HepG2 (cell line): ENCODE measurements at regions not wholly inside any gene's neighbourhood (a gene's known extent, or its start where the extent isn't known, plus 50 kb on each side); places are given as distances from the start of the nearest gene placed in this dataset.

Experiments used
- ATAC-seq: fragments of 200-7000 bp; cut with Tn5 transposase; 3 replicates; pipeline ENCODE4 v1.9.1; 2020; ENCODE audit warnings: mild to moderate bottlenecking, moderate library complexity
- BruUV-seq: library from RNA; stranded (reverse); fragments of 400-500 nt; replicated peaks from 2 replicates; lab custom pipeline; 2021; lab: Mats Ljungman, UMichigan
- CTCF ChIA-PET: fragments of 300-600 bp; formaldehyde crosslinking; extraction: SDS; loops from one replicate; lab custom pipeline; 2021; ENCODE audit warnings: low total read pairs, inconsistent platforms, low intra/inter-chr PET ratio; lab: Yijun Ruan, JAX
- POLR2A ChIA-PET: fragments of 350-600 bp; sonication (Branson Sonifier 250); formaldehyde crosslinking; loops from one replicate; lab custom pipeline; 2020; ENCODE audit warnings: antibody characterized with exemption, inconsistent platforms; lab: Yijun Ruan, JAX
- DNase-seq: peaks from one replicate; pipeline ENCODE4 v3.0.0-alpha.2; 2015; ENCODE audit warnings: low spot score
- FAIRE-seq: peaks from 3 replicates; lab custom pipeline; 2011; peaks lifted over from hg19 to GRCh38; lab: Jason Lieb, UNC
- H2AFZ ChIP-seq: one replicate; pipeline ENCODE4 v1.6.1; 2011; ENCODE audit warnings: low read length, inconsistent platforms
- H3K27ac ChIP-seq: fragments of 300-600 bp; 3 replicates; pipeline ENCODE4 v1.8.0; 2011; ENCODE audit warnings: mixed run types, mild to moderate bottlenecking, mixed read lengths, low read length, inconsistent platforms; ENCODE audit not compliant: insufficient read depth; ENCODE audit errors: extremely low read length
- H3K27me3 ChIP-seq, 2 experiments: fragments of 200-600 bp in 1 of 2; 2 replicates in 1 of 2; 3 replicates in 1 of 2; pipeline versions ENCODE4 v1.6.0 to v1.8.0; 2011; ENCODE audit warnings: low read length in 2 of 2, mild to moderate bottlenecking in 2 of 2, moderate library complexity in 2 of 2, inconsistent platforms in 1 of 2; ENCODE audit not compliant: insufficient read depth in 2 of 2, control insufficient read depth in 1 of 2
- H3K36me3 ChIP-seq, 2 experiments: fragments of 200-600 bp in 1 of 2; replicated peaks in 1 of 2; 2 replicates in 1 of 2; 3 replicates in 1 of 2; pipeline versions ENCODE4 v1.5.1 to v1.8.0; 2011; ENCODE audit warnings: low read length in 2 of 2, inconsistent platforms in 1 of 2; ENCODE audit not compliant: insufficient read depth in 2 of 2, control insufficient read depth in 1 of 2
- H3K4me1 ChIP-seq: 2 replicates; pipeline ENCODE4 v1.5.1; 2012; ENCODE audit warnings: low read length, inconsistent platforms; ENCODE audit not compliant: insufficient read depth
- H3K4me2 ChIP-seq: 2 replicates; pipeline ENCODE4 v1.6.0; 2011; ENCODE audit warnings: low read depth, low read length, inconsistent platforms
- H3K4me3 ChIP-seq, 3 experiments: fragments of 200-600 bp in 1 of 3; sonication (generic), shearing (Covaris generic) in 1 of 3; replicated peaks in 1 of 3; 2 replicates each; pipeline ENCODE4 v1.5.1; 2011 to 2016; ENCODE audit warnings: low read length in 3 of 3, inconsistent platforms in 2 of 3, low read depth in 2 of 3, mild to moderate bottlenecking in 2 of 3, control low read depth in 1 of 3, mixed read lengths in 1 of 3; ENCODE audit not compliant: insufficient read depth in 1 of 3
- H3K79me2 ChIP-seq: one replicate; pipeline ENCODE4 v1.6.1; 2011; ENCODE audit warnings: low read length, inconsistent platforms; ENCODE audit not compliant: insufficient read depth
- H3K9ac ChIP-seq: 2 replicates; pipeline ENCODE4 v1.6.0; 2011; ENCODE audit warnings: mild to moderate bottlenecking, low read depth, low read length, inconsistent platforms; ENCODE audit not compliant: insufficient read depth
- H3K9me3 ChIP-seq: 2 replicates; pipeline ENCODE4 v1.5.1; 2012; ENCODE audit warnings: mild to moderate bottlenecking, low read length
- H4K20me1 ChIP-seq: 2 replicates; pipeline ENCODE4 v1.6.0; 2011; ENCODE audit warnings: inconsistent platforms, mild to moderate bottlenecking, low read length, moderate library complexity; ENCODE audit not compliant: insufficient read depth
- GMEB1 ChIP-seq: sonication (generic); formaldehyde crosslinking; IDR thresholded peaks from 2 replicates; pipeline ENCODE4 v1.5.1; 2020; ENCODE audit warnings: missing genetic modification reagents, mild to moderate bottlenecking, borderline replicate concordance
- GMEB2 ChIP-seq: IDR thresholded peaks from 2 replicates; pipeline ENCODE4 v1.6.1; 2016; ENCODE audit warnings: missing biosample characterization, missing genetic modification reagents, low read depth
- MAFG ChIP-seq: sonication (generic); formaldehyde crosslinking; IDR thresholded peaks from 2 replicates; pipeline ENCODE4 v1.5.1; 2020; ENCODE audit warnings: mild to moderate bottlenecking, missing genetic modification reagents
- MBNL3 ChIP-seq: fragments of 250-450 bp; sonication (Bioruptor Pico); conservative IDR thresholded peaks from 2 replicates; pipeline ENCODE4 v1.8.0; 2022; ENCODE audit warnings: mild to moderate bottlenecking, inconsistent platforms
- PRDM10 ChIP-seq: sonication (generic); formaldehyde crosslinking; IDR thresholded peaks from 2 replicates; pipeline ENCODE4 v1.4.0; 2020; ENCODE audit warnings: low read depth, missing genetic modification reagents
- PTBP1 ChIP-seq: fragments of 200-400 bp; formaldehyde crosslinking; IDR thresholded peaks from 2 replicates; pipeline ENCODE4 v1.6.1; 2018; ENCODE audit warnings: low read length, low read depth; ENCODE audit not compliant: poor library complexity, severe bottlenecking
- RFXAP ChIP-seq: sonication (generic); formaldehyde crosslinking; IDR thresholded peaks from 2 replicates; pipeline ENCODE4 v1.4.0; 2020; ENCODE audit warnings: missing genetic modification reagents, borderline replicate concordance
- SOX6 ChIP-seq, 2 experiments: fragments of 450-650 bp in 1 of 2; sonication (generic) in 1 of 2; formaldehyde crosslinking in 1 of 2; IDR thresholded peaks; 2 replicates each; pipeline versions ENCODE4 v1.4.0 to v1.6.1; 2017 to 2020; ENCODE audit warnings: antibody characterized with exemption in 1 of 2, mild to moderate bottlenecking in 1 of 2, missing genetic modification reagents in 1 of 2
- ZKSCAN5 ChIP-seq: sonication (generic); formaldehyde crosslinking; IDR thresholded peaks from 2 replicates; pipeline ENCODE4 v1.5.1; 2020; ENCODE audit warnings: mild to moderate bottlenecking, missing genetic modification reagents
- ZNF264 ChIP-seq: sonication (generic); formaldehyde crosslinking; IDR thresholded peaks from 2 replicates; pipeline ENCODE4 v1.4.0; 2020; ENCODE audit warnings: missing genetic modification reagents
- ZNF713 ChIP-seq: sonication (generic); formaldehyde crosslinking; IDR thresholded peaks from 2 replicates; pipeline ENCODE4 v1.4.0; 2020; ENCODE audit warnings: mild to moderate bottlenecking, missing genetic modification reagents
- ZNF776 ChIP-seq: sonication (generic); formaldehyde crosslinking; IDR thresholded peaks from 2 replicates; pipeline ENCODE4 v1.4.0; 2020; ENCODE audit warnings: mild to moderate bottlenecking, missing genetic modification reagents
- ZNF839 ChIP-seq: sonication (generic); formaldehyde crosslinking; IDR thresholded peaks from 2 replicates; pipeline ENCODE4 v1.4.0; 2020; ENCODE audit warnings: missing genetic modification reagents, mild to moderate bottlenecking, borderline replicate concordance
- ZNF879 ChIP-seq: sonication (generic); formaldehyde crosslinking; IDR thresholded peaks from 2 replicates; pipeline ENCODE4 v1.8.1; 2023; ENCODE audit warnings: missing genetic modification reagents
- WGBS: methylation state at CpG from one replicate; pipeline ENCODE4 v1.1.6; 2017; ENCODE audit warnings: low lambda C conversion rate; 5-methylcytosine and 5-hydroxymethylcytosine counted together
- in situ Hi-C: cut with HindIII; loops from 2 replicates; pipeline ENCODE4 v1.10.0; 2017; ENCODE audit warnings: low pct_unique_long_range_greater_than_20kb; ENCODE audit not compliant: extremely low pct_ligation_motif_present
- intact Hi-C: fragments of 100-400 bp; cut with micrococcal nuclease; formaldehyde crosslinking; loops from one replicate; pipeline ENCODE4 v1.10.0; 2022; ENCODE audit not compliant: unreplicated experiment
- TF ChIP-seq, protein P1 (sequence below): IDR thresholded peaks from 2 replicates; pipeline ENCODE4 v1.6.1; 2016; ENCODE audit warnings: low read depth
- TF ChIP-seq, protein P2 (sequence below): sonication (generic); formaldehyde crosslinking; IDR thresholded peaks from 2 replicates; pipeline ENCODE4 v1.5.0; 2020; ENCODE audit warnings: mild to moderate bottlenecking, low read depth, missing genetic modification reagents, borderline replicate concordance

DNA sequence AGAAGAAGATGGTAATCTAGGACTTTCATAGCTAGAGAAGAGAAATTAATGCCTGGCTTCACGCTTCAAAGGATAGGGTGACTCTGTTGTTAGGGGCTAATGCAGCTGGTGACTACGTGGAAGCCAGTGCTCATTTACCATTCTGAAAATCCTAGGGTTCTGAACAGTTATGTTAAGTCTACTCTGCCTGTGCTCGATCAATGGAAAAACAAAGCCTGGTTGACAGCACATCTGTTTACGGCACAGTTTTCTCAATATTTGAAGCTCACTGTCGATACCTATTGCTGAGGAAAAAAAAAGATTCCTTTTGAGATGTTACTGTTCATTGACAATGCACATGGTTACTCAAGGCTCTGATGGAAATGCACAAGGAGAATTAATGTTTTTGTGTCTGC is 182.6 kb upstream of the NUDT6 start:
- intact Hi-C loops: loop anchor here (10.0 kb wide), 2 partner anchors 670 to 890 kb away; no protein-coding TSS in a partner anchor
- FAIRE-seq: no peak
- TF ChIP-seq ZKSCAN5 (CRISPR knock-in tag): no peak
- no peak for TF ChIP-seq ZNF879 (CRISPR knock-in tag)
- no peak for TF ChIP-seq ZNF713
- TF ChIP-seq, protein P1, sequence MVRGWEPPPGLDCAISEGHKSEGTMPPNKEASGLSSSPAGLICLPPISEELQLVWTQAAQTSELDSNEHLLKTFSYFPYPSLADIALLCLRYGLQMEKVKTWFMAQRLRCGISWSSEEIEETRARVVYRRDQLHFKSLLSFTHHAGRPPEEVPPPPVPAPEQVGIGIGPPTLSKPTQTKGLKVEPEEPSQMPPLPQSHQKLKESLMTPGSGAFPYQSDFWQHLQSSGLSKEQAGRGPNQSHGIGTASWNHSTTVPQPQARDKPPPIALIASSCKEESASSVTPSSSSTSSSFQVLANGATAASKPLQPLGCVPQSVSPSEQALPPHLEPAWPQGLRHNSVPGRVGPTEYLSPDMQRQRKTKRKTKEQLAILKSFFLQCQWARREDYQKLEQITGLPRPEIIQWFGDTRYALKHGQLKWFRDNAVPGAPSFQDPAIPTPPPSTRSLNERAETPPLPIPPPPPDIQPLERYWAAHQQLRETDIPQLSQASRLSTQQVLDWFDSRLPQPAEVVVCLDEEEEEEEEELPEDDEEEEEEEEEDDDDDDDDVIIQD (CRISPR knock-in tag): no peak
- TF ChIP-seq MBNL3 (CRISPR knock-in tag): no peak
- TF ChIP-seq MAFG (CRISPR knock-in tag): no peak
- TF ChIP-seq, protein P2, sequence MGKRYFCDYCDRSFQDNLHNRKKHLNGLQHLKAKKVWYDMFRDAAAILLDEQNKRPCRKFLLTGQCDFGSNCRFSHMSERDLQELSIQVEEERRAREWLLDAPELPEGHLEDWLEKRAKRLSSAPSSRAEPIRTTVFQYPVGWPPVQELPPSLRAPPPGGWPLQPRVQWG (CRISPR knock-in tag): no peak
- no peak for TF ChIP-seq GMEB2
- no peak for TF ChIP-seq ZNF839 (CRISPR knock-in tag)
- TF ChIP-seq SOX6 (IDR thresholded peaks at IDR 0.05): no peak
- no peak for TF ChIP-seq SOX6 (CRISPR knock-in tag; IDR thresholded peaks at IDR 0.05)
- no peak for TF ChIP-seq ZNF776 (CRISPR knock-in tag)
- TF ChIP-seq RFXAP (CRISPR knock-in tag): no peak
- no peak for TF ChIP-seq GMEB1 (CRISPR knock-in tag)
- TF ChIP-seq PTBP1: no peak
- TF ChIP-seq ZNF264: no peak
- TF ChIP-seq PRDM10 (CRISPR knock-in tag): no peak

More for the DNA sequence above, 182.6 kb upstream of the NUDT6 start:
- Histone ChIP-seq H3K4me3 (no peak overlapping the region), H3K4me2 (no peak overlapping the region), H2AFZ (no peak overlapping the region), H3K27ac (no peak overlapping the region), H3K79me2 (no peaks in the 10 kb centered on the region), H3K27me3 (no peaks in the 10 kb centered on the region), H3K36me3 (0 out of 5 replicates have a peak, but pooled peaks cover 1 to 4% of the 10 kb centered on the region in 2 experiments), H3K9me3 (no peaks in the 10 kb centered on the region), H3K4me1 (no peaks in the 10 kb centered on the region), H4K20me1 (no peaks in the 10 kb centered on the region), H3K9ac (no peak overlapping the region)
- ATAC-seq (no peak), DNase-seq (no peak)
- WGBS: 97% methylated on average over 5 of the region's 5 CpGs
- BruUV-seq: no TSS peak
- in situ Hi-C loops: loop anchor here (10.0 kb wide), 2 partner anchors 290 to 1010 kb away; partner anchors contain the start of gene SPRY1
- ChIA-PET CTCF (no interaction called here), POLR2A (no interaction called here)
